ENCODE measurements at regions not wholly inside any gene's neighbourhood (a gene's known extent, or its start where the extent isn't known, plus 50 kb on each side); places are given as distances from the start of the nearest gene placed in this dataset.

DNA sequence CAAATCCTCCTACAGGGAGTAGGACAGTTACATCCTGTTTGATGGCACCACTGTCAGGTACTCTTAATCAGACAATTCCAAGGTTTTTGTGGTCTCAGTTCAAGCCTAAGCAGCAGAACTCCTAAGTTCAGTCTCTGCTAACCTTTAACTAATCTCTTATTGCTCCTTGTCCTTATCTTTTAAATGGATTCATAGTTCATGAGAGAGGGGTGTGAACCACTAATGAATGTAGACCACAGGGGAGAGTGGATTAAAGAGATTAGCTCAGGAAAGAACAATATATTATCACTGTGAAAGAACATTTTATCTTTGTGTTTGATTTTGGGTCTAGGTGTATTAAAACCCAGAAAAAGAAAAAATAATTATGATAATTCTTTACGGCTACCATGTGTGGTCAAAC lies 168.9 kb downstream of the DCK start:
- DNase-seq = no peak

GRCh38 chr4:71163317-71163716 lies 169.9 kb downstream of the DCK start:
- DNase-seq = no peak

GRCh38 chr4:71167083-71167482 lies 171.7 kb upstream of the SLC4A4 start:
- no peak for DNase-seq

GRCh38 chr4:71171592-71171991 lies 167.2 kb upstream of the SLC4A4 start:
- DNase-seq = no peak

- no peak for DNase-seq
Measured at GRCh38 chr4:71181332-71181731, 157.5 kb upstream of the SLC4A4 start.

DNA sequence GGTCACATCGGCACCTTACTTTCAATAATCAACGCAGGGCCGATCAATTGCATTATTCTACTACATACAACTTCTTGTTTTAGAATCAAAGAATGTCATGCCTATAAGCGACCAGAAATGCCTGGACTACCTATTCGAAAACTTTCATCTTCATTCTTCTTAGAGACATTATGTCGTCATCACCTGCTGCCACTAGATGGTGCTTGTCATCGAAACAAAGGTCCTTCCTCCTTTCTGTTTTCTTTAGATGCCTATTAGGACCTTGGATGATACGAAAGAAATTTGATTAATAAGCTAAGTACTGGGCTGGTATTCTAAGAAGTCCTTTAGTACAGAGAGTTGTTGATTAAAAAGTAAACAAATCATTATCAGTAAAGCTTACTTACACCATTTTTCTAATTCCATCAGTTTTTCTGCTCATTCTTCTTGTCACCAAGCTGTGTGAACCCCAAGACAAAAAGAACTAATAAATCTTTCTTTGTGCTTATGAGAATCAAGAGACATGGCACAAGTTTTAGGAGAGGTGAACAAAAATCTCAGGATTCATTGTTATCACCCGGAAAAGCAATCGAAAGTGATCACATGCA lies 154.5 kb upstream of the SLC4A4 start:
- DNase-seq = peak; percentile 22

DNA sequence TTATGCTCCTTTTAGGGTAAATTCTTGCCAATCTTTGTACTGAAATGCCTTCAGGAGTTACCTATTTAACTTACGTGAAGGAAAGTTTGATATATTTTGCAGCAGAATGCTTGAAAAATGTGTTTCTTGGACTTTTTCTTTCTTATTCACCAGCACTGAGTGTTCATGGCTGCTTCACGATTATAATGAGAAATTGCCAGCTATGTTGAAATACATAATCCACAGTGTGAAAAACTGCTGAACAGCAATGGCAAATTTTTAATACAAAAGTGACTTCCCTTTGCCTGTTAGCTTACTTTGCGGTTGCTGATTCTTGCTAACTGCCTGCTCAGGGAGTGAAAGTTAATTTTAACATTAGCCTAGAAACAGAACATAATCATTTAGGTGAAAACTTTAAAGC lies 153.8 kb upstream of the SLC4A4 start:
- DNase-seq = no peak

DNA sequence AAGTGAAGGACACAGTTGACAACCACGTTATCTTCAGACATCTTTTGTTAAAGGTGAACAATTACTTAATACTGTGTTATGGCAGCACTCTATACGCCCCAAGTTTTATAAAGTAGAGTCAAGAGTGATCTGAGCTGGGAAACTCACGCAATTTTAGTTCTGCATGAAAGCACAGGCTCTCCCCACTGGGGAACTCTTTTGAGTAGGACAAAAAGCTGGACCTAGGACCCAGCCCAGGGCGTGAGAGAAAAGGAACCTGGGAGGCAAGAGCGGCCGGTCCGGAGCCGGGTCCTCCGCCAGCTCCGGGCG lies 152.6 kb upstream of the SLC4A4 start:
- DNase-seq = no peak

DNA sequence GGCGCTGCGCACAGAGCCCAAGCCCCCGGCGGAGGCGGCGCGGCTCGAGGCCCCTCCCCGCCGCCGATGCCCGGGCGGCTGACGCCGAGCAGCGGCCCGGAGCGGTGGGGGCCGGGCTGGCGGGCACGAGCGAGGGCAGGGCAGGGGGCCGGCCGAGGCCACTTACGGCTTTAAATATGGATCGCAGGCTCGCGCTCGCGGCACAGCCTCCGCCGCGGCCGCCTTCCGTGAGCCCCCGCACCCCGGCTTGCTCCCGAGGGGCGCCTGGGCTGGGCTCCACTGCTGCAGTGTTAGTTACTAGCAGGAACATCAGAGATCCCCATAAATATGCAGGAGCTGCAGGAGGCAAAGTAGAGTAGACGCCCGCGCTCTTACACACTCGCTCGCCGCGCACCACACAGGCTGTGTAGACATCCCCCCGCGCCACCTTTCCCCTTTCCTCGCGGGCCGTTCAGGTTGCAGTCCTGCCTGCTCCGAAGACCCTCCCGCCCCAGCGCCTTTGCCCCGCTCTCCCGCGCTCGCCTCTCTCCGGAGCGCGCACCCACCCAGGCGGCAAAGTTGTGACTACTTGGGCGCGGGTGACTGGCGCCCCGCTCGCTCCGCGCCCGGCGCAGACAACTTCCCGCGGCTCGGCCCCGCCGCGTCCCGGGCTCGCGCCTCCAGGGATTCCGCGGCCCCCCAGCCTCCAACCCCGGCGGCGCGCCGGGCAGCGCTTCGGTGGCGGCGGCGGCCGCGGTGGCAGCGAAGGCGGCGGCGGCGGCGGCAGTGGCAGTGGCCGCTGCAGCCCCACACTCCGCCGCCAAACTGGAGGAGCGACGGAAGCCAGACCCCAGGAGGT lies 152.0 kb upstream of the SLC4A4 start:
- DNase-seq = peak; percentile 4

GRCh38 chr4:71187404-71188155 lies 151.2 kb upstream of the SLC4A4 start:
- peak; percentile 1 for DNase-seq

DNA sequence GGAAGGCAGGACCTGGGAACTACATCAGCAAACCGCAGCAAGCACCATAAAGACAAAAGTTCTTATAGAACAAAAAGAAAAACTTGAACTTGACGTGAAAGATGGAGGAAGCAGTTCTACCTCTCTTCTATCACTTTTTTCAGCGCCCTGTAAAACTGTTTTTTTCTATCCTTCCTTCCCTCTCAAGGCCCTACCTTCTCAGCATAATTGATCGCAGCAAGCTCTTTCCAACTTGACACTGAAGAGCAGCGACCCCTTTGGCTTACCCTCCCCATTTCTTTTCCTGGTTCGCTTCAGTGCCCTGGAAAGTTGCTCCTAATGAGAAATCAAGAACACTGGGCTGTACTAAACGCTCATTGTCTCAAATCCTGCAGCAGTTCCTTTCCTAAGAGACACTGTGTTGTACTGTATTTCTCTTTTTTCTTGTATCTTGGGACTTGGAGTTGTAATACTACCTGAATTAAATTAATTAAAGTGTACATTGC lies 150.6 kb upstream of the SLC4A4 start:
- DNase-seq = no peak

- DNase-seq = no peak
Measured at GRCh38 chr4:71188951-71189350, 149.9 kb upstream of the SLC4A4 start.

DNA sequence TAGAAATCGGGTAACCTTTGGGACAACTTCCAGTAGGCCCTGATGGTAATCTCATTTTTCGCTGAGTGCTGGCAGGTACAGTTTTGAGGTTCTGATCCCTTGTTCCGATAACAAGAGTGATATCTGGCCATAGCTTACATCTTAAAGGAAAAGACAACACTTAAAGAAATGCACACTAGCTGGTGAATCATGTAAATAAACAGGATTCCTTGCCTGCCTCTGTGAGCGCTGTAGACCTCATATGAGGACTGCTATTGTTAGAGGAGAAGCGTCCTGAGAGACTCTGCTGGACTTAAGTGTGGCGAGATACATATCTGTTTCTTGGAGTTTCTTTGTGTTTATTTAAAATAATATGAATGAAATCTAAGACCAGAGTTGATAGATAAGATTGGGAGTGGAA lies 149.3 kb upstream of the SLC4A4 start:
- DNase-seq = no peak

GRCh38 chr4:71194454-71194853 lies 144.4 kb upstream of the SLC4A4 start:
- no peak for DNase-seq

DNA sequence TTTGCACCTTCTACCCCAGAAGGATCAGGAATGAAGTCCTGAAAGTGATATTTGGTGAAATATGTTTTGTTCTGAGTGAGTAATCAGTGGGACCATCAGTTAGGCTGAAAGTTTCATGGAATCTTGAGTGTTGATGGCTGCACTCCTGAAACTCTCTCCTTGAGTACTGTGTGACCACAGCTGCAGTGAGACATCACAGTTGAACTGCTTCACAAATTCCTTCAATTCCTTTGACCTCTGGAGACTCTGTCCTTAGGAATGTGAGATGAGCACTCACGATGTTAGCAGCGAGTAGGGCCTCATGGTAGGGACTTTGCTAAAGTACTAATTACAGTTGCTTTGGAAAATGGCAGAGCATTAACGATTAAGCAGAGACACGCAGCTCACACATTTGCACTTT lies 142.9 kb upstream of the SLC4A4 start:
- no peak for DNase-seq

DNA sequence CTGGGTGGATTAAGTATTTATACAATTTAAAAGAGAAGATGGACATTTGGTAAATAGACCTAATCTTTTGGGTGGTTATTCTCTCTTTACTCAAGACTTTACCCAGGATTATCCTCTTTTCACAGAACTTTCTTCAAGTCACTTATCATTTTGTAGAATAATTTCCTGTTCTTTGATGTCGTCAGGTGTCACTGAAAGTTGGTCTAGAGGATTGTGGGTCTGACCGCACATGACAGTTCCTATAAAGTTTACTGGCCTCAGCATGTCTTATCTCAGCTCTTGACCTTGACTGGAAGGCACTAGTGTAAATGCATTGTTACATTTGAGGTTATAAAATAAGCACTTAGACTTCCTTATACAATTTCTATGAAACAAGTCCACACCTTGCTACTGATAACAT lies 139.9 kb upstream of the SLC4A4 start:
- DNase-seq = no peak

DNA sequence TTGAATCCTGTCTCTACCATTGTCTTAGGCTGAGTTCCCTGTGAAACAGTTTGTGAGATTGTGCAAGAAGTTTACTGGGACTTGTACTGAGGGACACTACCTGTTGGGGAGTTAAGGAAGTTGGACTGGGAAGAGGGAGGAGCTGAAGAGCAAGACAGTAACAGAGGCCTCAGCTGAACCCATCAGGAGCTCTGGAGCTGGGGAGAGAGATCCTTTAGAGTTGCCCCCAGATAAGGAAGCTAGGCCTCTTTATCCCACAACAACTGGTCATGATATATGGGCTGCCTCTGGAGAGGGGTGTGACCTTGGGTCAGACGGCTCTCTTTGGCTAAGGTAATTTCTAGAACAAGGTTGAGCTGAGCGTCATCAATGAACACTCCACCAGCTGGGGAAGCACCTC lies 137.8 kb upstream of the SLC4A4 start:
- DNase-seq = no peak

- DNase-seq = no peak
Measured at GRCh38 chr4:71201817-71202576, 136.8 kb upstream of the SLC4A4 start.

- DNase-seq = no peak
Measured at GRCh38 chr4:71202705-71203104, 136.1 kb upstream of the SLC4A4 start.

DNA sequence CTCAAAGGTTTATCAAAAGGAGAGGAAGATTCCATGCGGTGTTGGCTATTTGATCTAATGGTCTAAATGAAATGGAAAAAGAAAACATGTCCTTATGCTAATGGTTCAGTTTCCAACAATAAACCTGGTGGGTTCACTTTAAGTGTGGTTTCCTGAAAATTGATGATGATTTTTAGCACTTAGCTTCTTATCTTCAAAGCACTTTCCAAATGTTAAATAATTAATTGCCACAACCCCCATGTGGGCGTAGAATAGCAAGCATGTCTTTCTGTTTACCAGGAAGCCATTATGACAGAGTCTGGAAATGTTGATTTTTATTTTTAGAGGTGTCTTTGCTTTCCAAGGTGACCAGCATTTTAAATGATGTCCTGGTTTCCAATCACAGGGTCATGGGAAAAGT lies 134.8 kb upstream of the SLC4A4 start:
- no peak for DNase-seq

DNA sequence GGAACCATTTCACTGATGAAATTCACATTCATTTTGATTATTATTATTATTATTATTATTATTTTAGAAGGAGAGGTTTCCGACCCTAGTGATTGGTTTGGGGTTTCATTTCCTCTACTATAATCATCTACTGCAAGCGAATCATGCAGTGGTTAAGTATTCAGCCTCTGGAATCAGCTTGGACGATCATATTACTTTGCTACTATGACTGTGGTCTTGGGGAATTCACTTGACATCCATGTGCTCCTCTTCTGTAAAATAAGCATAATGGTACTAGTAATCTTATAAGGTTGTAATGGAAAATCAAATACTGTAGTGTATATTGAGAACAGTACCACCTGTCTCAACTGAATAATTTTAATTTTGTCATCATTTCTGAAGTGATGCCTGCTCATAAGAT lies 132.1 kb upstream of the SLC4A4 start:
- no peak for DNase-seq

- DNase-seq = no peak
Measured at GRCh38 chr4:71209161-71209560, 129.7 kb upstream of the SLC4A4 start.

DNA sequence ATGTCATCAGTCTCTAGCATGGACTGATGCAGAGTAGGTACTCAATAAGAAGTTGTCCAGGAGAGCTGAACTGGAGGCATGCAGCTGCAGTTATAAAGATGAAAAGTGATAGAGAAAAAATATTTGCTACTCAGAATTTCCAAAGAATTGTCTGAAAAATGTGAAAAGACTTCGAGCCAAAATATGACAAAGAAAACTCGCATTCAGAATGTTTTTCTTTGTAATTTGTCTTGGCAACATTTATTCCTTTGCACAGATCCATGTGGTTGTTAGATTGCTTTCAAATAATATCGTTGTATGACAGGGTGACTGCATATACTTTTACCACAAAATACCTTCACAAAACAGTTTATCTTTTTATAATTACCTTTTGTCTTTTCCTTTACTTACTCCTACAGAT lies 128.0 kb upstream of the SLC4A4 start:
- DNase-seq = no peak

Data from activated CD4-positive, alpha-beta T cell treated with anti-CD3 and anti-CD28 coated beads, Interleukin-2, amount 50 U/mL, for 1 hour (primary cell).